Neutrophil (primary cell): ENCODE measurements at regions not wholly inside any gene's neighbourhood (a gene's known extent, or its start where the extent isn't known, plus 50 kb on each side); places are given as distances from the start of the nearest gene placed in this dataset.

ENCODE experiments used
- H3K27ac ChIP-seq: fragments of 200-600 bp; sonication (generic); 2 replicates; pipeline ENCODE4 v1.5.1; 2016; ENCODE audit warnings: mild to moderate bottlenecking, moderate library complexity
- H3K27me3 ChIP-seq: fragments of 200-600 bp; sonication (generic); 2 replicates; pipeline ENCODE4 v1.6.0; 2016; ENCODE audit warnings: mild to moderate bottlenecking
- H3K36me3 ChIP-seq: fragments of 200-600 bp; sonication (generic); 2 replicates; pipeline ENCODE4 v1.5.1; 2017
- H3K4me1 ChIP-seq, 2 experiments: fragments of 200-600 bp in 1 of 2; sonication (generic) in 1 of 2; 1 replicate in 1 of 2; 2 replicates in 1 of 2; pipeline versions ENCODE4 v1.5.1 to v1.6.1; 2013 to 2016; ENCODE audit warnings: low read depth in 1 of 2, low read length in 1 of 2, mild to moderate bottlenecking in 1 of 2, moderate library complexity in 1 of 2; ENCODE audit not compliant: control insufficient read depth in 1 of 2, insufficient read depth in 1 of 2
- H3K4me3 ChIP-seq, 2 experiments: fragments of 200-600 bp in 1 of 2; sonication (generic) in 1 of 2; 1 replicate in 1 of 2; 2 replicates in 1 of 2; pipeline ENCODE4 v1.5.1; 2013 to 2016; ENCODE audit warnings: low read depth in 1 of 2, low read length in 1 of 2, mild to moderate bottlenecking in 1 of 2, moderate library complexity in 1 of 2
- H3K9me3 ChIP-seq: fragments of 200-600 bp; sonication (generic); 2 replicates; pipeline ENCODE4 v1.5.1; 2016
- CTCF ChIP-seq: fragments of 200-600 bp; sonication (generic); IDR thresholded peaks from 2 replicates; pipeline ENCODE4 v1.5.1; 2016; ENCODE audit warnings: antibody characterized with exemption

- Histone ChIP-seq H3K27ac (no peak overlapping the region), H3K9me3 (no peaks in the 10 kb centered on the region), H3K4me3 (no peak overlapping the region), H3K36me3 (no peaks in the 10 kb centered on the region), H3K4me1 (no peaks in the 10 kb centered on the region), H3K27me3 (peaks cover 14% of the 10 kb centered on the region)
- no peak for TF ChIP-seq CTCF
Observed at GRCh38 chr9:31807574-31808256, 576.7 kb upstream of the ACO1 start.

GRCh38 chr9:31808766-31809165, 575.7 kb upstream of the ACO1 start:
- Histone ChIP-seq H3K27me3 (peaks cover 14% of the 10 kb centered on the region), H3K4me1 (no peaks in the 10 kb centered on the region), H3K36me3 (no peaks in the 10 kb centered on the region), H3K27ac (no peak overlapping the region), H3K4me3 (no peak overlapping the region), H3K9me3 (no peaks in the 10 kb centered on the region)
- TF ChIP-seq CTCF: no peak

- H3K9me3 ChIP-seq: no peaks in the 10 kb centered on the region
Observed at GRCh38 chr9:31820426-31820825, 564.0 kb upstream of the ACO1 start.

GRCh38 chr9:31821583-31821982, 562.9 kb upstream of the ACO1 start:
- no peaks in the 10 kb centered on the region for H3K9me3 ChIP-seq
- H3K27ac ChIP-seq: no peak overlapping the region
- TF ChIP-seq CTCF: no peak
- no peaks in the 10 kb centered on the region for H3K4me1 ChIP-seq
- no peaks in the 10 kb centered on the region for H3K36me3 ChIP-seq
- no peak overlapping the region for H3K4me3 ChIP-seq
- no peaks in the 10 kb centered on the region for H3K27me3 ChIP-seq

More at GRCh38 chr9:31820426-31820825, 564.0 kb upstream of the ACO1 start:
- TF ChIP-seq CTCF: no peak
- Histone ChIP-seq H3K4me1 (no peaks in the 10 kb centered on the region), H3K36me3 (no peaks in the 10 kb centered on the region), H3K27me3 (no peaks in the 10 kb centered on the region), H3K27ac (no peak overlapping the region), H3K4me3 (no peak overlapping the region)

GRCh38 chr9:31823365-31823764, 561.1 kb upstream of the ACO1 start:
- no peaks in the 10 kb centered on the region for H3K27me3 ChIP-seq
- no peaks in the 10 kb centered on the region for H3K36me3 ChIP-seq
- no peak for TF ChIP-seq CTCF
- H3K4me3 ChIP-seq: no peak overlapping the region
- H3K9me3 ChIP-seq: no peaks in the 10 kb centered on the region
- no peaks in the 10 kb centered on the region for H3K4me1 ChIP-seq
- H3K27ac ChIP-seq: no peak overlapping the region

- Histone ChIP-seq H3K27ac (no peak overlapping the region), H3K9me3 (no peaks in the 10 kb centered on the region), H3K4me1 (no peaks in the 10 kb centered on the region), H3K27me3 (no peaks in the 10 kb centered on the region), H3K4me3 (no peak overlapping the region), H3K36me3 (no peaks in the 10 kb centered on the region)
- no peak for TF ChIP-seq CTCF
Observed at GRCh38 chr9:31824860-31825259, 559.6 kb upstream of the ACO1 start.
